Astrocyte (in vitro differentiated cells and primary cell): ENCODE measurements at regions not wholly inside any gene's neighbourhood (a gene's known extent, or its start where the extent isn't known, plus 50 kb on each side); places are given as distances from the start of the nearest gene placed in this dataset.

Experiments used
- CTCF ChIP-seq: IDR thresholded peaks from 2 replicates; pipeline ENCODE4 v1.5.1; 2011; ENCODE audit warnings: low read depth, mild to moderate bottlenecking, inconsistent platforms, low read length, moderate library complexity; ENCODE audit not compliant: insufficient read depth
- EZH2 ChIP-seq: IDR thresholded peaks from 2 replicates; pipeline ENCODE4 v1.6.1; 2012; ENCODE audit warnings: mild to moderate bottlenecking, low read length, inconsistent platforms; ENCODE audit not compliant: insufficient read depth

GRCh38 chr7:23981314-23981713 is 271.3 kb downstream of the STK31 start:
- TF ChIP-seq CTCF = no peak
- TF ChIP-seq EZH2 = no peak
